ENCODE measurements at regions not wholly inside any gene's neighbourhood (a gene's known extent, or its start where the extent isn't known, plus 50 kb on each side); places are given as distances from the start of the nearest gene placed in this dataset.

DNA sequence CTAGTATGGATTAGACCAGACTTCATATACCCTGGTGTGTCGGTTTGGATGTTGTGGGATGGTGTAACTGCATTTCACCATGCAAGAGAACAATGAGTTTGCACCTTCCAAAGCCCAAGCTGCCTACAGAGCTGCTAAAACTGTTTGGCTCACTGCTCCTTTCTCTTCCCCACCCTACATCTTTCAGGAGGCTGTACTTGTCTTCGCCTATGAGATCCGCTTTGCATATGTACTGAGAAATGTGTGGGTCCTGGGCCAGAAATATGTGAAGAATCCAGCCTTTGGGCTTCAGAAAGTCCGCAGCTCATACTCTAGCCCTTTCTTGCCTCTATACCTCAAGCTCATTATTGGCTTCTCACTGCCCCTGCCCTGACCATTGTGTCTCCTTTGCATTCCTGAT is 1060.0 kb downstream of the NTRK3 start:
- TF ChIP-seq, protein P1, sequence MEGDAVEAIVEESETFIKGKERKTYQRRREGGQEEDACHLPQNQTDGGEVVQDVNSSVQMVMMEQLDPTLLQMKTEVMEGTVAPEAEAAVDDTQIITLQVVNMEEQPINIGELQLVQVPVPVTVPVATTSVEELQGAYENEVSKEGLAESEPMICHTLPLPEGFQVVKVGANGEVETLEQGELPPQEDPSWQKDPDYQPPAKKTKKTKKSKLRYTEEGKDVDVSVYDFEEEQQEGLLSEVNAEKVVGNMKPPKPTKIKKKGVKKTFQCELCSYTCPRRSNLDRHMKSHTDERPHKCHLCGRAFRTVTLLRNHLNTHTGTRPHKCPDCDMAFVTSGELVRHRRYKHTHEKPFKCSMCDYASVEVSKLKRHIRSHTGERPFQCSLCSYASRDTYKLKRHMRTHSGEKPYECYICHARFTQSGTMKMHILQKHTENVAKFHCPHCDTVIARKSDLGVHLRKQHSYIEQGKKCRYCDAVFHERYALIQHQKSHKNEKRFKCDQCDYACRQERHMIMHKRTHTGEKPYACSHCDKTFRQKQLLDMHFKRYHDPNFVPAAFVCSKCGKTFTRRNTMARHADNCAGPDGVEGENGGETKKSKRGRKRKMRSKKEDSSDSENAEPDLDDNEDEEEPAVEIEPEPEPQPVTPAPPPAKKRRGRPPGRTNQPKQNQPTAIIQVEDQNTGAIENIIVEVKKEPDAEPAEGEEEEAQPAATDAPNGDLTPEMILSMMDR (conservative IDR thresholded peaks at IDR 0.05; ENCODE audit: low read depth, low read length): no peak
- TF ChIP-seq MXI1 (IDR thresholded peaks at IDR 0.05; ENCODE audit: borderline replicate concordance, low read depth, low read length) (no peak), CEBPB (IDR thresholded peaks at IDR 0.05; ENCODE audit: low read depth, low read length) (no peak), FOS (IDR thresholded peaks at IDR 0.05; ENCODE audit: low read depth, low read length) (no peak), RFX5 (IDR thresholded peaks at IDR 0.05; ENCODE audit: low read depth, low read length) (no peak), POLR2A (IDR thresholded peaks at IDR 0.05; ENCODE audit: low read depth, low read length) (no peak), CHD1 (IDR thresholded peaks at IDR 0.05; ENCODE audit: low read depth, low read length) (no peak), NFE2L2 (IDR thresholded peaks at IDR 0.05; ENCODE audit: low read depth, low read length) (no peak), SMC3 (IDR thresholded peaks at IDR 0.05; ENCODE audit: low read depth, low read length) (no peak), MAZ (IDR thresholded peaks at IDR 0.05; ENCODE audit: borderline replicate concordance, low read depth, low read length) (no peak), RAD21 (IDR thresholded peaks at IDR 0.05; ENCODE audit: low read length) (no peak), BHLHE40 (IDR thresholded peaks at IDR 0.05; ENCODE audit: low read depth, low read length) (no peak), RCOR1 (IDR thresholded peaks at IDR 0.05; ENCODE audit: insufficient replicate concordance, low read length) (no peak)
- TF ChIP-seq, protein P2, sequence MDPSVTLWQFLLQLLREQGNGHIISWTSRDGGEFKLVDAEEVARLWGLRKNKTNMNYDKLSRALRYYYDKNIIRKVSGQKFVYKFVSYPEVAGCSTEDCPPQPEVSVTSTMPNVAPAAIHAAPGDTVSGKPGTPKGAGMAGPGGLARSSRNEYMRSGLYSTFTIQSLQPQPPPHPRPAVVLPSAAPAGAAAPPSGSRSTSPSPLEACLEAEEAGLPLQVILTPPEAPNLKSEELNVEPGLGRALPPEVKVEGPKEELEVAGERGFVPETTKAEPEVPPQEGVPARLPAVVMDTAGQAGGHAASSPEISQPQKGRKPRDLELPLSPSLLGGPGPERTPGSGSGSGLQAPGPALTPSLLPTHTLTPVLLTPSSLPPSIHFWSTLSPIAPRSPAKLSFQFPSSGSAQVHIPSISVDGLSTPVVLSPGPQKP (IDR thresholded peaks at IDR 0.05; ENCODE audit: borderline replicate concordance, low read depth, low read length): no peak
